Neuronal stem cell (in vitro differentiated cells): ENCODE measurements at regions not wholly inside any gene's neighbourhood (a gene's known extent, or its start where the extent isn't known, plus 50 kb on each side); places are given as distances from the start of the nearest gene placed in this dataset.

ENCODE experiments used
- DNase-seq: peaks from one replicate; pipeline ENCODE4 v3.0.0-alpha.2; 2013; ENCODE audit warnings: low spot score
- H2AFZ ChIP-seq: one replicate; pipeline ENCODE4 v1.6.1; 2013; ENCODE audit warnings: mild to moderate bottlenecking, low read length, inconsistent platforms
- H2AK5ac ChIP-seq: 2 replicates; pipeline ENCODE4 v1.6.1; 2013; ENCODE audit warnings: low read depth, mild to moderate bottlenecking, inconsistent platforms, low read length, moderate library complexity, mixed read lengths
- H2BK120ac ChIP-seq: 2 replicates; pipeline ENCODE4 v1.6.1; 2013; ENCODE audit warnings: low read depth, mild to moderate bottlenecking, inconsistent platforms, low read length, moderate library complexity, mixed read lengths
- H2BK12ac ChIP-seq: one replicate; pipeline ENCODE4 v1.6.1; 2013; ENCODE audit warnings: low read length, inconsistent platforms
- H2BK15ac ChIP-seq: 2 replicates; pipeline ENCODE4 v1.6.1; 2013; ENCODE audit warnings: mild to moderate bottlenecking, low read length, inconsistent platforms, mixed read lengths
- H2BK5ac ChIP-seq: one replicate; pipeline ENCODE4 v1.6.1; 2013; ENCODE audit warnings: inconsistent platforms, mild to moderate bottlenecking, low read length, moderate library complexity
- H3K14ac ChIP-seq: one replicate; pipeline ENCODE4 v1.6.1; 2013; ENCODE audit warnings: low read length, inconsistent platforms
- H3K18ac ChIP-seq: 2 replicates; pipeline ENCODE4 v1.6.1; 2013; ENCODE audit warnings: low read length, inconsistent platforms
- H3K23ac ChIP-seq: 2 replicates; pipeline ENCODE4 v1.6.1; 2013; ENCODE audit warnings: low read depth, mild to moderate bottlenecking, mixed read lengths, low read length, inconsistent platforms; ENCODE audit not compliant: poor library complexity
- H3K27ac ChIP-seq: replicated peaks from 3 replicates; pipeline ENCODE4 v1.5.1; 2013; ENCODE audit warnings: low read length, inconsistent platforms
- H3K27me3 ChIP-seq, 3 experiments: 2 replicates each; pipeline ENCODE4 v1.6.1; 2013; ENCODE audit warnings: low read length in 3 of 3, mild to moderate bottlenecking in 2 of 3, inconsistent platforms in 1 of 3, low read depth in 1 of 3, mixed read lengths in 1 of 3, moderate library complexity in 1 of 3; ENCODE audit not compliant: control insufficient read depth in 3 of 3, insufficient read depth in 3 of 3
- H3K36me3 ChIP-seq, 2 donors: replicated peaks in 1 of 2; 2 replicates each; pipeline ENCODE4 v1.6.1; 2013; ENCODE audit warnings: low read length in 2 of 2; ENCODE audit not compliant: control insufficient read depth in 2 of 2, insufficient read depth in 2 of 2
- H3K4ac ChIP-seq: 2 replicates; pipeline ENCODE4 v1.6.1; 2013; ENCODE audit warnings: inconsistent platforms, mild to moderate bottlenecking, low read length, moderate library complexity
- H3K4me1 ChIP-seq, 2 donors: 1 replicate in 1 of 2; 2 replicates in 1 of 2; pipeline ENCODE4 v1.6.1; 2013; ENCODE audit warnings: low read length in 2 of 2, low read depth in 1 of 2; ENCODE audit not compliant: control insufficient read depth in 2 of 2, insufficient read depth in 1 of 2
- H3K4me2 ChIP-seq: one replicate; pipeline ENCODE4 v1.6.1; 2013; ENCODE audit warnings: mild to moderate bottlenecking, low read length, inconsistent platforms; ENCODE audit not compliant: insufficient read depth, poor library complexity, severe bottlenecking
- H3K4me3 ChIP-seq, 2 donors: 2 replicates each; pipeline ENCODE4 v1.5.1; 2013; ENCODE audit warnings: low read length in 2 of 2, mild to moderate bottlenecking in 2 of 2, inconsistent platforms in 1 of 2, moderate library complexity in 1 of 2
- H3K79me1 ChIP-seq: one replicate; pipeline ENCODE4 v1.6.1; 2013; ENCODE audit warnings: low read depth, mild to moderate bottlenecking, inconsistent platforms, low read length, moderate library complexity
- H3K9ac ChIP-seq: one replicate; pipeline ENCODE4 v1.6.1; 2013; ENCODE audit warnings: mild to moderate bottlenecking, low read depth, low read length, inconsistent platforms; ENCODE audit not compliant: poor library complexity
- H3K9me3 ChIP-seq, 2 donors: replicated peaks in 1 of 2; 2 replicates each; pipeline versions ENCODE3 to v1.6.1; 2013; ENCODE audit warnings: low read length in 2 of 2, mild to moderate bottlenecking in 2 of 2, inconsistent platforms in 1 of 2, low read depth in 1 of 2, mixed read lengths in 1 of 2, moderate library complexity in 1 of 2; ENCODE audit not compliant: control insufficient read depth in 2 of 2, insufficient read depth in 1 of 2
- H4K8ac ChIP-seq: one replicate; pipeline ENCODE4 v1.6.1; 2013; ENCODE audit warnings: low read depth, mild to moderate bottlenecking, inconsistent platforms, low read length, moderate library complexity
- H4K91ac ChIP-seq: one replicate; pipeline ENCODE4 v1.6.1; 2013; ENCODE audit warnings: low read length, low read depth, mild to moderate bottlenecking, inconsistent platforms; ENCODE audit not compliant: poor library complexity
- WGBS, 2 donors: extraction: QIAGEN DNeasy Blood & Tissue Kit; methylation state at CpG; one replicate each; pipeline ENCODE4 v1.1.7; 2013; ENCODE audit warnings: missing lambda C conversion rate in 2 of 2, mixed read lengths in 1 of 2; ENCODE audit not compliant: insufficient read length in 2 of 2, insufficient replicate concordance in 1 of 2; ENCODE audit errors: extremely low coverage in 2 of 2; 5-methylcytosine and 5-hydroxymethylcytosine counted together

GRCh38 chr16:13543850-13544249 lies 376.1 kb upstream of the ERCC4 start:
- Histone ChIP-seq H2AK5ac (peak overlapping the region; percentile 36), H3K27me3 (no peaks in the 10 kb centered on the region), H3K14ac (no peak overlapping the region), H3K9ac (no peak overlapping the region), H2AFZ (no peak overlapping the region), H3K79me1 (no peaks in the 10 kb centered on the region), H3K4me3 (no peak overlapping the region), H2BK5ac (no peak overlapping the region), H4K8ac (no peak overlapping the region), H2BK120ac (no peak overlapping the region), H2BK12ac (no peak overlapping the region), H3K9me3 (no peaks in the 10 kb centered on the region), H3K36me3 (no peaks in the 10 kb centered on the region), H3K4me1 (peaks cover 0 to 6% of the 10 kb centered on the region in 2 donors), H4K91ac (no peak overlapping the region), H3K18ac (no peak overlapping the region), H3K27ac (no peak overlapping the region), H3K23ac (no peak overlapping the region), H3K4ac (no peak overlapping the region), H3K4me2 (no peak overlapping the region), H2BK15ac (peak overlapping the region; percentile 14)
- DNase-seq = no peak
- WGBS, 2 donors = no CpG with 5 or more reads among the region's 1 CpG

DNA sequence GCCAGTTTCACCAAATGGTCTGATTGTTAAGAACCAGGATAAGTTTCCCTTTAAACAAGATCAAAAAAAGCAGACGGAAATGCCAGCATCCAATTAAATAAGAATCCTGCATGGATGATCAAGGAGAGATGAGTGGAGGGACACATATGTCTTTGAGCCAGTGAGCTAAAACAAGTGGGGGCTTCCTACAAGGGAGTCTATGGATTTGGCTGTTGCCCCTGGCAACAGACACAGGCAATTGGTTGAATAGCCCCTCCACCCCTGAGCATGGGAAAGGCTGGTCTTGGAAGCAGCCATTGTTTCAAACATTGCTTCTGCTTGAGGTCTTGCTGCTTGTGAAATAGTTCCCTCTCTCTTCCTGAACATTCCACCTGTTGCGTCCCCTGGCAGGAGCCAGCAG lies 374.7 kb upstream of the ERCC4 start:
- Histone ChIP-seq H4K91ac (no peak overlapping the region), H3K14ac (no peak overlapping the region), H3K23ac (no peak overlapping the region), H2BK5ac (no peak overlapping the region), H3K18ac (no peak overlapping the region), H2BK12ac (no peak overlapping the region), H2BK15ac (no peak overlapping the region), H3K4me1 (peaks cover 0 to 7% of the 10 kb centered on the region in 2 donors), H3K79me1 (no peaks in the 10 kb centered on the region), H3K4ac (no peak overlapping the region), H3K36me3 (no peaks in the 10 kb centered on the region), H3K27me3 (no peaks in the 10 kb centered on the region), H3K4me3 (no peak overlapping the region), H2BK120ac (no peak overlapping the region), H4K8ac (no peak overlapping the region), H2AFZ (no peak overlapping the region), H3K4me2 (no peak overlapping the region), H3K9ac (no peak overlapping the region), H3K9me3 (no peaks in the 10 kb centered on the region), H2AK5ac (no peak overlapping the region), H3K27ac (no peak overlapping the region)
- no CpG with 5 or more reads among the region's 2 CpGs for WGBS, 2 donors
- DNase-seq = peak; percentile 24

- H3K4me3 ChIP-seq = no peak overlapping the region
- H2BK12ac ChIP-seq = no peak overlapping the region
- no peak overlapping the region for H4K91ac ChIP-seq
- H2BK15ac ChIP-seq = no peak overlapping the region
- no peak overlapping the region for H4K8ac ChIP-seq
- H3K4me1 ChIP-seq = peaks cover 0 to 10% of the 10 kb centered on the region in 2 donors
- H3K9ac ChIP-seq = no peak overlapping the region
- no peak overlapping the region for H3K23ac ChIP-seq
- no peak overlapping the region for H2BK5ac ChIP-seq
- H3K36me3 ChIP-seq = no peaks in the 10 kb centered on the region
- H2AK5ac ChIP-seq = no peak overlapping the region
- no peak overlapping the region for H2AFZ ChIP-seq
- H3K27ac ChIP-seq = no peak overlapping the region
- H3K4ac ChIP-seq = no peak overlapping the region
- no peak overlapping the region for H2BK120ac ChIP-seq
- no peak for DNase-seq
- no peaks in the 10 kb centered on the region for H3K27me3 ChIP-seq
- no peaks in the 10 kb centered on the region for H3K79me1 ChIP-seq
- H3K18ac ChIP-seq = no peak overlapping the region
- H3K4me2 ChIP-seq = no peak overlapping the region
- H3K14ac ChIP-seq = no peak overlapping the region
- no CpG with 5 or more reads among the region's 6 CpGs for WGBS, 2 donors
- no peaks in the 10 kb centered on the region for H3K9me3 ChIP-seq
These were observed 369.7 kb upstream of the ERCC4 start for GRCh38 chr16:13550254-13550653.

DNA sequence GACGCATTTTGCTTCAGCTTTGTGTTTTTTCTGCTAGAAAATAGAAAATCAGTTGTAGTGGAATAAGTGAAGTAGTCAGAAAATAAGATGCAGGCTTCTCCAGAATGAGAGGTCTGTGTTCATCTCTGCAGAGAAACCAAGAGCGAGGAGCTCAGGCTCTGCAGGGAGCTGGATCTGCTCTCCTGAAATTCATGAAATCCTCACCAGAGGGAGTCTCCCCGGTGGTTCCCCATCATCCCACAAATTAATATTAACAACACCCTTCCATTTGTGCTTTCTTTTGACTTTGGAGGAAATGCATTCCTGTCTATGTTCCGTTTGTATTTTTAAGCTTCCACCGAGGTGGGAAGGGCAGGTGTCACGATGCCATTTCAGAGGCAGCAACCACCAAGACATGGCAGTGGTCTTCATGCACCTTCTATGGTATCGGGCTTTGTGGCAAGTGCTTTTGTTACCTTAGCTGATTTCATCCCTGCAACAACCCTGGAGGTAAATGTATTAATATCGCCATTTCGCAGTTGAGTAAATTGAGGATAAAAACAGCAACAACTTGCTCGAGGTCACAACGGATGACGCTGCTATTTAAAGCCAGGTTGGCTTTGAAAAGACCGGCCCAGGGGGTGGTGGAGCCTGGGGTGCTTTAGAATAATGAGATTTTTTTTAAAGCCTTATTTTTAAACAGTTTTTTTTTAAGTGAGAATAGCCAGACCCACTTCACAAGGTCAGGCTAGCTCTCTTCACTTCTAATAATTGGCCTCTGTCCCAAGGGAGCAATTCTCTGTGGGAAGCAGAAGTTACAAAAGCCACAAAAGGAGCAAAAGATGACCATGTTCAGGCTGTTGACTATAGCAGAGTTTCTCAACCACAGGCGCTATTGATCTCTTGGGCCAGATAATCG lies 367.6 kb upstream of the ERCC4 start:
- Histone ChIP-seq H3K4me3 (no peak overlapping the region), H3K27me3 (no peaks in the 10 kb centered on the region), H3K4me1 (peaks cover 0 to 7% of the 10 kb centered on the region in 2 donors), H2BK120ac (no peak overlapping the region), H4K91ac (no peak overlapping the region), H2BK5ac (no peak overlapping the region), H3K9me3 (no peaks in the 10 kb centered on the region), H2BK12ac (no peak overlapping the region), H2BK15ac (no peak overlapping the region), H3K4me2 (no peak overlapping the region), H4K8ac (no peak overlapping the region), H2AK5ac (no peak overlapping the region), H3K14ac (no peak overlapping the region), H2AFZ (no peak overlapping the region), H3K23ac (no peak overlapping the region), H3K27ac (no peak overlapping the region), H3K4ac (no peak overlapping the region), H3K79me1 (no peaks in the 10 kb centered on the region), H3K18ac (no peak overlapping the region), H3K36me3 (no peaks in the 10 kb centered on the region), H3K9ac (no peak overlapping the region)
- WGBS, 2 donors = no CpG with 5 or more reads among the region's 15 CpGs
- DNase-seq = no peak
